Peyer's patch (tissue), 4 donors: ENCODE measurements at regions not wholly inside any gene's neighbourhood (a gene's known extent, or its start where the extent isn't known, plus 50 kb on each side); places are given as distances from the start of the nearest gene placed in this dataset.

Source experiments
- DNase-seq, 3 donors: peaks; one replicate each; pipeline ENCODE4 v3.0.0-alpha.2; 2017 to 2019
- H3K27ac ChIP-seq, 4 donors: fragments of 200-600 bp; sonication (generic); one replicate each; pipeline ENCODE4 v1.5.1; 2016 to 2019
- H3K27me3 ChIP-seq, 2 donors: fragments of 200-600 bp; sonication (generic); one replicate each; pipeline ENCODE4 v1.5.1; 2019
- H3K36me3 ChIP-seq, 3 donors: fragments of 200-600 bp; sonication (generic); one replicate each; pipeline ENCODE4 v1.5.1; 2016 to 2019
- H3K4me1 ChIP-seq, 4 donors: fragments of 200-600 bp; sonication (generic); one replicate each; pipeline ENCODE4 v1.5.1; 2016 to 2019
- H3K4me3 ChIP-seq, 4 donors: fragments of 200-600 bp; sonication (generic); 1 replicate in 3 of 4; 2 replicates in 1 of 4; pipeline ENCODE4 v1.5.1; 2016 to 2019; ENCODE audit warnings: mild to moderate bottlenecking in 1 of 4
- H3K9me3 ChIP-seq, 4 donors: fragments of 200-600 bp; sonication (generic); one replicate each; pipeline ENCODE4 v1.5.1; 2016 to 2019; ENCODE audit warnings: mild to moderate bottlenecking in 1 of 4
- CTCF ChIP-seq, 6 experiments: fragments of 450-650 bp in 4 of 6; fragments of 200-600 bp in 2 of 6; sonication (generic) in 1 of 6; IDR thresholded peaks; one replicate each; pipeline ENCODE4 v1.5.1; 2017 to 2019; ENCODE audit warnings: antibody characterized with exemption in 6 of 6, mild to moderate bottlenecking in 3 of 6, moderate library complexity in 1 of 6
- POLR2A ChIP-seq, 2 donors: fragments of 450-650 bp; IDR thresholded peaks; one replicate each; pipeline ENCODE4 v1.5.1; 2017; ENCODE audit warnings: antibody characterized with exemption in 2 of 2, mild to moderate bottlenecking in 2 of 2, moderate library complexity in 2 of 2

GRCh38 chr3:64759811-64760210 lies 72.0 kb upstream of the ADAMTS9 start:
- TF ChIP-seq POLR2A (IDR thresholded peaks at IDR 0.05) (no peak), CTCF (IDR thresholded peaks at IDR 0.05) (no peak)
- Histone ChIP-seq H3K4me3 (no peak overlapping the region), H3K27me3 (no peaks in the 10 kb centered on the region), H3K9me3 (no peaks in the 10 kb centered on the region), H3K36me3 (no peaks in the 10 kb centered on the region), H3K4me1 (no peaks in the 10 kb centered on the region), H3K27ac (peak overlapping the region in 1 of 4 donors; percentile 39)
- no peak for DNase-seq

- no peak overlapping the region for H3K4me3 ChIP-seq
- DNase-seq = no peak
- H3K4me1 ChIP-seq = no peaks in the 10 kb centered on the region
- no peaks in the 10 kb centered on the region for H3K9me3 ChIP-seq
- H3K27me3 ChIP-seq = no peaks in the 10 kb centered on the region
- H3K27ac ChIP-seq = no peak overlapping the region
- no peaks in the 10 kb centered on the region for H3K36me3 ChIP-seq
- TF ChIP-seq CTCF (IDR thresholded peaks at IDR 0.05) = no peak
- no peak for TF ChIP-seq POLR2A (IDR thresholded peaks at IDR 0.05)
Observed at GRCh38 chr3:64756398-64756986, 68.7 kb upstream of the ADAMTS9 start.

DNA sequence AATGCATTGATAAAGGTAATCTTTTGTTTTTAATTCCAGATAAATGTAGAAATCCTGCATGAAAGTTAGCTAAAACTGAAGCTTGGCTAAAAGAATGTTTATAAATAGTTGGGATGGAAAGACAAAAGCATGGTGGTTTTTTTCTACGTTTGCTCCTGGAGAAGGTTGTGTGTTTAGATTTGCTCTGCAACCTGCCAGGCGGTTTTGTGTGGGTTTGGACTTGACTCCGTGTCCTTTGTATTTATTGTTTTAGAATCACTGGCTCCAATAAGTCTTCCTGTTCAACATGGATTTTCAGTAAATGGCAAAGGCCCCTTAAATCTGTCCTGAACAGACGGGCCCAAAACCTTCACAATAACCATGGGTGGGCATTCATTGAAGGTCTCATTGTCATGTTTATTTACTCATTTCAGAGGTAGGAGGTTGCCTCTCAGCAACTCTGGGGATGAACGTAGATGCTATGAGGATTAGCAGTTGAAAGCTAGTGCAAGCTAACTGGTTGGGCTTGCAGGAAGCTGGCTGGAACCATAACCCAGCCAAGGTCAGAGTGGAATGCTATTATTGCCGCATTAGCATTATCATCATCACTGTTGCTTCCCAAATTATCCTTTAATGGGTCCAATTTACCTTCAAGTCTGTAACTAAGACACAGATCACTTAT lies 60.6 kb upstream of the ADAMTS9 start:
- no peak for DNase-seq

GRCh38 chr3:64747679-64748078 lies 59.9 kb upstream of the ADAMTS9 start:
- Histone ChIP-seq H3K4me1 (no peaks in the 10 kb centered on the region), H3K4me3 (no peak overlapping the region), H3K27me3 (no peaks in the 10 kb centered on the region), H3K36me3 (no peaks in the 10 kb centered on the region), H3K27ac (no peak overlapping the region), H3K9me3 (no peaks in the 10 kb centered on the region)
- no peak for TF ChIP-seq POLR2A (IDR thresholded peaks at IDR 0.05)
- TF ChIP-seq CTCF (IDR thresholded peaks at IDR 0.05) = no peak
- no peak for DNase-seq

More for the DNA sequence above, 60.6 kb upstream of the ADAMTS9 start:
- no peaks in the 10 kb centered on the region for H3K9me3 ChIP-seq
- TF ChIP-seq CTCF (IDR thresholded peaks at IDR 0.05) (no peak), POLR2A (IDR thresholded peaks at IDR 0.05) (no peak)
- H3K27ac ChIP-seq = no peak overlapping the region
- H3K36me3 ChIP-seq = no peaks in the 10 kb centered on the region
- no peaks in the 10 kb centered on the region for H3K4me1 ChIP-seq
- H3K27me3 ChIP-seq = no peaks in the 10 kb centered on the region
- no peak overlapping the region for H3K4me3 ChIP-seq

GRCh38 chr3:64743887-64744243 lies 56.1 kb upstream of the ADAMTS9 start:
- Histone ChIP-seq H3K27me3 (no peaks in the 10 kb centered on the region), H3K36me3 (no peaks in the 10 kb centered on the region), H3K9me3 (no peaks in the 10 kb centered on the region), H3K4me3 (no peak overlapping the region), H3K4me1 (peaks cover 0 to 4% (median 0%) of the 10 kb centered on the region in 4 donors), H3K27ac (no peak overlapping the region)
- DNase-seq = no peak
- TF ChIP-seq CTCF (IDR thresholded peaks at IDR 0.05) = no peak
- no peak for TF ChIP-seq POLR2A (IDR thresholded peaks at IDR 0.05)
